Right atrium auricular region (tissue), 2 donors: ENCODE measurements at regions not wholly inside any gene's neighbourhood (a gene's known extent, or its start where the extent isn't known, plus 50 kb on each side); places are given as distances from the start of the nearest gene placed in this dataset.
A peak's percentile ranks its signal among the peaks of the same experiment; 100 is the strongest.

Source experiments
- DNase-seq: peaks from one replicate; pipeline ENCODE4 v3.0.0-alpha.2; 2019; ENCODE audit warnings: low spot score
- H3K27ac ChIP-seq, 2 donors: fragments of 200-600 bp; sonication (generic); 1 replicate in 1 of 2; 2 replicates in 1 of 2; pipeline ENCODE4 v1.5.1; 2016 to 2019
- H3K27me3 ChIP-seq, 2 donors: fragments of 200-600 bp; sonication (generic); one replicate each; pipeline versions ENCODE4 v1.5.1 to v1.6.0; 2017 to 2019
- H3K36me3 ChIP-seq: fragments of 200-600 bp; sonication (generic); one replicate; pipeline ENCODE4 v1.5.1; 2016
- H3K4me1 ChIP-seq, 2 donors: fragments of 200-600 bp; sonication (generic); one replicate each; pipeline versions ENCODE4 v1.5.1 to v1.6.0; 2017 to 2019
- H3K4me3 ChIP-seq, 2 donors: fragments of 200-600 bp; sonication (generic); 1 replicate in 1 of 2; 2 replicates in 1 of 2; pipeline ENCODE4 v1.5.1; 2017 to 2019; ENCODE audit warnings: mild to moderate bottlenecking in 1 of 2, moderate library complexity in 1 of 2
- H3K9me3 ChIP-seq, 2 donors: fragments of 200-600 bp; sonication (generic); one replicate each; pipeline ENCODE4 v1.5.1; 2019
- CTCF ChIP-seq, 2 donors: fragments of 200-600 bp; sonication (generic); IDR thresholded peaks; one replicate each; pipeline ENCODE4 v1.5.1; 2019; ENCODE audit warnings: antibody characterized with exemption in 2 of 2

GRCh38 chrX:63514569-63515080, 163.5 kb upstream of the SPIN4 start:
- no peak overlapping the region for H3K27ac ChIP-seq
- TF ChIP-seq CTCF (IDR thresholded peaks at IDR 0.05) = no peak
- no peaks in the 10 kb centered on the region for H3K9me3 ChIP-seq

GRCh38 chrX:63513825-63514568, 162.9 kb upstream of the SPIN4 start:
- no peaks in the 10 kb centered on the region for H3K9me3 ChIP-seq
- H3K27me3 ChIP-seq = no peaks in the 10 kb centered on the region
- no peak for TF ChIP-seq CTCF (IDR thresholded peaks at IDR 0.05)
- no peaks in the 10 kb centered on the region for H3K36me3 ChIP-seq
- no peak for DNase-seq
- H3K27ac ChIP-seq = no peak overlapping the region
- no peak overlapping the region for H3K4me3 ChIP-seq
- peaks cover 0 to 11% of the 10 kb centered on the region in 2 donors for H3K4me1 ChIP-seq

More at GRCh38 chrX:63514569-63515080, 163.5 kb upstream of the SPIN4 start:
- no peaks in the 10 kb centered on the region for H3K27me3 ChIP-seq
- H3K4me1 ChIP-seq = peaks cover 0 to 11% of the 10 kb centered on the region in 2 donors
- DNase-seq = no peak
- no peak overlapping the region for H3K4me3 ChIP-seq
- no peaks in the 10 kb centered on the region for H3K36me3 ChIP-seq

GRCh38 chrX:63511361-63511760, 160.2 kb upstream of the SPIN4 start:
- TF ChIP-seq CTCF (IDR thresholded peaks at IDR 0.05) = no peak
- no peak for DNase-seq
- Histone ChIP-seq H3K27me3 (no peaks in the 10 kb centered on the region), H3K36me3 (no peaks in the 10 kb centered on the region), H3K4me3 (no peak overlapping the region), H3K9me3 (no peaks in the 10 kb centered on the region), H3K27ac (no peak overlapping the region), H3K4me1 (peaks cover 0 to 11% of the 10 kb centered on the region in 2 donors)

- Histone ChIP-seq H3K4me1 (no peaks in the 10 kb centered on the region), H3K27me3 (no peaks in the 10 kb centered on the region), H3K36me3 (no peaks in the 10 kb centered on the region), H3K4me3 (no peak overlapping the region), H3K9me3 (no peaks in the 10 kb centered on the region), H3K27ac (no peak overlapping the region)
- DNase-seq = no peak
- no peak for TF ChIP-seq CTCF (IDR thresholded peaks at IDR 0.05)
These were observed 157.5 kb upstream of the SPIN4 start for GRCh38 chrX:63508668-63509067.

GRCh38 chrX:63506320-63506719, 155.2 kb upstream of the SPIN4 start:
- Histone ChIP-seq H3K4me1 (no peaks in the 10 kb centered on the region), H3K9me3 (no peaks in the 10 kb centered on the region), H3K4me3 (no peak overlapping the region), H3K27me3 (no peaks in the 10 kb centered on the region), H3K27ac (no peak overlapping the region), H3K36me3 (no peaks in the 10 kb centered on the region)
- no peak for DNase-seq
- TF ChIP-seq CTCF (IDR thresholded peaks at IDR 0.05) = peak in 1 of 2 donors; percentile 45
